Common myeloid progenitor, CD34-positive (primary cell): ENCODE measurements at regions not wholly inside any gene's neighbourhood (a gene's known extent, or its start where the extent isn't known, plus 50 kb on each side); places are given as distances from the start of the nearest gene placed in this dataset.

ENCODE experiments used
- CTCF ChIA-PET: fragments of 350-600 bp; sonication (Branson Sonifier 250); formaldehyde crosslinking; loops from one replicate; lab custom pipeline; 2021; ENCODE audit warnings: antibody characterized with exemption; lab: Charles Lee
- POLR2A ChIA-PET: fragments of 350-600 bp; sonication (Branson Sonifier 250); formaldehyde crosslinking; loops from one replicate; lab custom pipeline; 2021; ENCODE audit warnings: antibody characterized with exemption; lab: Charles Lee
- DNase-seq, 3 donors: peaks; one replicate each; pipeline versions ENCODE4 v3.0.0 to v3.0.0-alpha.2; 2013
- H3K27ac ChIP-seq, 2 experiments: 1 replicate in 1 of 2; 2 replicates in 1 of 2; pipeline ENCODE4 v1.7.0; 2013; ENCODE audit warnings: inconsistent platforms in 2 of 2, low read length in 2 of 2, mild to moderate bottlenecking in 2 of 2, low read depth in 1 of 2, moderate library complexity in 1 of 2; ENCODE audit not compliant: severe bottlenecking in 2 of 2, insufficient read depth in 1 of 2, poor library complexity in 1 of 2
- H3K27me3 ChIP-seq, 5 experiments: replicated peaks in 2 of 5; 1 replicate in 3 of 5; 2 replicates in 2 of 5; pipeline versions ENCODE4 v1.6.1 to v1.7.0; 2013; ENCODE audit warnings: low read length in 4 of 5, mild to moderate bottlenecking in 2 of 5, moderate library complexity in 2 of 5, inconsistent platforms in 1 of 5; ENCODE audit not compliant: insufficient read depth in 5 of 5, control insufficient read depth in 4 of 5
- H3K36me3 ChIP-seq, 4 experiments: 1 replicate in 2 of 4; 2 replicates in 2 of 4; pipeline versions ENCODE4 v1.6.1 to v1.7.0; 2013; ENCODE audit warnings: low read length in 3 of 4, control low read depth in 1 of 4, mild to moderate bottlenecking in 1 of 4; ENCODE audit not compliant: control insufficient read depth in 4 of 4, insufficient read depth in 4 of 4
- H3K4me1 ChIP-seq, 4 experiments: 1 replicate in 3 of 4; 2 replicates in 1 of 4; pipeline versions ENCODE4 v1.6.1 to v1.7.1; 2013; ENCODE audit warnings: low read length in 3 of 4, mild to moderate bottlenecking in 3 of 4, control low read depth in 1 of 4, inconsistent platforms in 1 of 4, moderate library complexity in 1 of 4; ENCODE audit not compliant: control insufficient read depth in 4 of 4, insufficient read depth in 4 of 4; ENCODE audit errors: control extremely low read depth in 1 of 4
- H3K4me3 ChIP-seq, 7 experiments: 1 replicate in 4 of 7; 2 replicates in 3 of 7; pipeline versions ENCODE4 v1.5.1 to v1.7.0; 2013; ENCODE audit warnings: mild to moderate bottlenecking in 7 of 7, low read length in 6 of 7, moderate library complexity in 6 of 7, inconsistent platforms in 2 of 7, low read depth in 2 of 7, control low read depth in 1 of 7; ENCODE audit not compliant: insufficient read depth in 4 of 7, control insufficient read depth in 1 of 7; ENCODE audit errors: extremely low read depth in 1 of 7
- H3K9me3 ChIP-seq, 5 experiments: 1 replicate in 4 of 5; 2 replicates in 1 of 5; pipeline versions ENCODE4 v1.6.1 to v1.7.1; 2013; ENCODE audit warnings: low read length in 4 of 5, mild to moderate bottlenecking in 2 of 5, inconsistent platforms in 1 of 5, low read depth in 1 of 5, moderate library complexity in 1 of 5; ENCODE audit not compliant: control insufficient read depth in 4 of 5, insufficient read depth in 2 of 5; ENCODE audit errors: control extremely low read depth in 1 of 5
- WGBS: methylation state at CpG from one replicate; pipeline ENCODE4 v1.1.5; 2013; ENCODE audit not compliant: insufficient coverage; 5-methylcytosine and 5-hydroxymethylcytosine counted together

GRCh38 chr3:187955587-187955952 lies 198.4 kb upstream of the LPP start:
- ChIA-PET CTCF (interaction anchor here (0.9 to 1.5 kb wide), 3 partner anchors 9 to 216 kb away, joined by 3 to 5 read pairs (median 4); no protein-coding TSS in a partner anchor), POLR2A (interaction anchor here (0.6 kb wide), 1 partner anchor 210 kb away, joined by 3 read pairs; the partner anchor contains the start of gene BCL6)
- no peak overlapping the region for H3K27ac ChIP-seq
- H3K27me3 ChIP-seq, result no peaks in the 10 kb centered on the region
- H3K4me3 ChIP-seq, result no peak overlapping the region
- no peaks in the 10 kb centered on the region for H3K9me3 ChIP-seq
- peaks cover 25 to 79% (median 55%) of the 10 kb centered on the region in 4 experiments for H3K4me1 ChIP-seq
- H3K36me3 ChIP-seq, result no peaks in the 10 kb centered on the region
- no peak for DNase-seq

GRCh38 chr3:187957165-187957581 lies 196.8 kb upstream of the LPP start:
- no peak overlapping the region for H3K4me3 ChIP-seq
- WGBS, result 95% methylated on average over 3 of the region's 5 CpGs

DNA sequence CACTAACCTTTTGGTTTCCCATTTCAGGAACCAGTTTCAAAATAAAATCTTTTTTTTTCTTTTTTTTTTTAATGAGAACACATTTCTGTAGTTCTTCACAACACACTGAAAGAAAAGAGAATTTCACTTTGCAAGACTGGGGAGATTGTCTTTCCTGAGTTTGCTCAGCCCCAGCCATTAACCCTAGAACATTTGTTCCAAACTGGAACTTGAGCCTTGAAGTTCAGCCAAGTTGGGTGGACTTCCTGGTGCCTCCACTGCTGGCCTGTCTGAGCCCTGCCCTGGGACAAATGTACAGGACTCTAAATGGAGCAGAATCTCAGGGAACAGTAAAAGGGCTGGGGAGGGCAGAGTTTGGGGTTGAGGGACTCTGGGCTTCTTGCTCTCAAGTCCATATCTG lies 196.4 kb upstream of the LPP start:
- Histone ChIP-seq H3K9me3 (no peaks in the 10 kb centered on the region), H3K4me3 (no peak overlapping the region), H3K27ac (no peak overlapping the region), H3K4me1 (peaks cover 18 to 59% (median 37%) of the 10 kb centered on the region in 4 experiments), H3K27me3 (no peaks in the 10 kb centered on the region), H3K36me3 (no peaks in the 10 kb centered on the region)
- ChIA-PET POLR2A (no interaction called here), CTCF (no interaction called here)
- DNase-seq, result no peak

More at GRCh38 chr3:187957165-187957581, 196.8 kb upstream of the LPP start:
- DNase-seq, result no peak
- Histone ChIP-seq H3K27ac (no peak overlapping the region), H3K36me3 (no peaks in the 10 kb centered on the region), H3K27me3 (no peaks in the 10 kb centered on the region), H3K9me3 (no peaks in the 10 kb centered on the region), H3K4me1 (peaks cover 17 to 63% (median 40%) of the 10 kb centered on the region in 4 experiments)
- ChIA-PET CTCF (no interaction called here), POLR2A (no interaction called here)

DNA sequence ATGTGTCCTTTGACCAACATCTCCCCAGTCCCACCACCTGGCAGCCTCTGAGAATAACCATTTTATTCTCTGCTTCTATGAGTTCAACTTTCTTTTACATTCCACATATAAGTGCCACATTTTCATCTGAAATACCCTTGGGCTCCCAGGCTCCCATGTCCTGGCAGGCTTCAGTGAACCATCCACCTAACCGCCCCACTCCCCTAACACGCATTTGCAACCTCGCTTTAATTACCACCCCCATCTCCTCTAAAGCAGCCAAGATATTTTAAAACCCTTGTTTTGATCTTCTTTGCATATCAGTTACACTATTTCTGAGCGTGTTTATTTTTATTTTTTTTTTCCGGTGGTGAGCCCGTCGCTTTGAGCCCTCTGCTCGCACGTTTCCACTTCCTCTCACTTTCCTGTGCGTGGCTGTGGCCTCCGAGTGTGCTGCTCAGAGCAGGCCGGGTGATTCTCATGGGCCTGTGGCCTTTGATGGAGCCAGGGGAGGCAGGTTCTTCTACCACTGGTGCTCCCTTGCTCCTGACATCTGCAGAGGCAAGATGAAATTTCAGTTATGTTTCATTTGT lies 195.4 kb upstream of the LPP start:
- ChIA-PET CTCF (interaction anchor here (0.9 to 1.7 kb wide), 5 partner anchors 8 to 218 kb away, joined by 3 to 5 read pairs (median 3); no protein-coding TSS in a partner anchor), POLR2A (no interaction called here)
- peak overlapping the region in 3 of 7 experiments; percentile 6 to 13 (median 6) for H3K4me3 ChIP-seq
- no peaks in the 10 kb centered on the region for H3K27me3 ChIP-seq
- peaks cover 26 to 59% (median 36%) of the 10 kb centered on the region in 4 experiments for H3K4me1 ChIP-seq
- WGBS, result 9% methylated on average over 12 of the region's 12 CpGs
- H3K36me3 ChIP-seq, result no peaks in the 10 kb centered on the region
- peak overlapping the region in 1 of 2 experiments; percentile 54 for H3K27ac ChIP-seq
- no peaks in the 10 kb centered on the region for H3K9me3 ChIP-seq
- peak; percentile 45 to 78 (median 75) for DNase-seq

DNA sequence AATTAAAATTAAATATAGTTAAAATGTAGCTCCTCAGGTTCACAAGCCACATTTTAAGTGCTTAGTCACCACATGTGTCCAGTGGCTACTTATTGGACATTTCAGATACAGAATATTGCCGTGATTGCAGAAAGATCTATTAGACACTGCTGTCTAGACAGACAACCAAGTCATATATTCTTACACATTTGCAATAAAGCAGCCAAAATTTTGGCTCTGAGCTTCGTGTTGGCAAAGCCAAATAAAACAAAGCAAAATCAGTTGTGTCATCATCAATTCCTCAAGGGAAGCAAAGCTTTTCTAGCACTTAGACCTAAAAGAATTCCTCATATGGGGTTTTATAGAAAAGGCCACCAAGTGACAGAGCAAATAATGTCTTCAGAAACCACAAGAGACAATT lies 193.1 kb upstream of the LPP start:
- peaks cover 17 to 41% (median 23%) of the 10 kb centered on the region in 4 experiments for H3K4me1 ChIP-seq
- DNase-seq, result no peak
- H3K27ac ChIP-seq, result no peak overlapping the region
- ChIA-PET CTCF (interaction anchor here (0.9 to 2.4 kb wide), 4 partner anchors 11 to 215 kb away, joined by 3 to 7 read pairs (median 3); partner anchors contain the start of gene BCL6), POLR2A (no interaction called here)
- H3K9me3 ChIP-seq, result no peaks in the 10 kb centered on the region
- no peaks in the 10 kb centered on the region for H3K27me3 ChIP-seq
- no peaks in the 10 kb centered on the region for H3K36me3 ChIP-seq
- H3K4me3 ChIP-seq, result no peak overlapping the region
- WGBS, result 100% methylated on average over 1 of the region's 2 CpGs

GRCh38 chr3:187961366-187961765 lies 192.6 kb upstream of the LPP start:
- DNase-seq, result no peak
- Histone ChIP-seq H3K27me3 (no peaks in the 10 kb centered on the region), H3K4me1 (peaks cover 17 to 42% (median 24%) of the 10 kb centered on the region in 4 experiments), H3K4me3 (no peak overlapping the region), H3K27ac (no peak overlapping the region), H3K9me3 (no peaks in the 10 kb centered on the region), H3K36me3 (no peaks in the 10 kb centered on the region)
- WGBS, result 100% methylated on average over 2 of the region's 2 CpGs
- CTCF ChIA-PET, result interaction anchor here (0.9 to 2.4 kb wide), 6 partner anchors 10 to 215 kb away, joined by 3 to 7 read pairs (median 3); partner anchors contain the start of gene BCL6
- POLR2A ChIA-PET, result no interaction called here

DNA sequence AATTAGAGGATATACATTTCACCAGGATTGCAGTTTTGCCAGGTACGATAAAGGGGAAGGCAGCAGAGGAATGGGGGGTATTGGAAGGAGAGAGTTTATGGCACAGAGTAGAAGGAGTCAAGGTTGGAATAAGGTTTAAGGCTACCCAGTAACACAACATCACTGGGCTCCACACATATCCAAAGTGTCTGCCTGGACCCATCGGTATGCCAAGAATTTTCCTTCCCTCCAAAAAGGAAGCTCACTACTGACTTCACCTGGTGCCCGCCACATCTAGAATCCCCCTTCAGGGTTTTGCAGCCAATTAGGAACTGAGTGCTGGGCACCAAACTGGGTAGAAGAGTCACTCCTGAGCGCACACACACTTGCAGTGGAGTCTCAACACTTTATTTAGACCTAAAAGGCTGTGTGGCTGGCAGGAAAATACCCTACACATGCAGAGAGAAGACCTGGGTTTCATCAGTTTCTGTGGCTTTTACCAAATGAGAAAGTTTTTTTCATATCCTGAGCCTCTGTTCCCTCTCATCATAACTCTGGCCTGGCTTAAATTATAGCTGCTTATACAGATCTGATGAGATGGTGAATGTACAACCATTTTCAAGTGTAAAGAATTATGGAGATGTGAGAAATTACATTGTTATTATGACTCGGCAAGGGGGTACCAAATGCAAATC lies 190.8 kb upstream of the LPP start:
- peaks cover 12 to 36% (median 21%) of the 10 kb centered on the region in 4 experiments for H3K4me1 ChIP-seq
- H3K9me3 ChIP-seq, result no peaks in the 10 kb centered on the region
- H3K27me3 ChIP-seq, result no peaks in the 10 kb centered on the region
- WGBS, result 100% methylated on average over 3 of the region's 5 CpGs
- no peak overlapping the region for H3K27ac ChIP-seq
- no peaks in the 10 kb centered on the region for H3K36me3 ChIP-seq
- no peak for DNase-seq
- ChIA-PET POLR2A (no interaction called here), CTCF (interaction anchor here (0.7 to 2.4 kb wide), 2 partner anchors 9 to 217 kb away, joined by 3 to 7 read pairs; partner anchors contain the start of gene BCL6)
- no peak overlapping the region for H3K4me3 ChIP-seq
